Choroid plexus epithelial cell (primary cell): ENCODE measurements at regions not wholly inside any gene's neighbourhood (a gene's known extent, or its start where the extent isn't known, plus 50 kb on each side); places are given as distances from the start of the nearest gene placed in this dataset.

Experiments used
- DNase-seq: peaks from one replicate; pipeline ENCODE4 v3.0.0-alpha.2; 2010; ENCODE audit warnings: low read depth
- H3K4me3 ChIP-seq: 2 replicates; pipeline ENCODE4 v1.5.1; 2011; ENCODE audit warnings: low read depth, mild to moderate bottlenecking, control low read depth, low read length, moderate library complexity
- CTCF ChIP-seq: conservative IDR thresholded peaks from 2 replicates; pipeline ENCODE4 v1.5.1; 2011; ENCODE audit warnings: low read depth, mild to moderate bottlenecking, control low read depth, inconsistent platforms, low read length, moderate library complexity

GRCh38 chr14:58964598-58964928, 223.9 kb upstream of the DAAM1 start:
- DNase-seq, result no peak
- H3K4me3 ChIP-seq, result no peak overlapping the region
- TF ChIP-seq CTCF, result no peak

- no peak for DNase-seq
- TF ChIP-seq CTCF, result no peak
Measured at GRCh38 chr14:58965601-58966000, 222.9 kb upstream of the DAAM1 start.

GRCh38 chr14:58966997-58967396, 221.5 kb upstream of the DAAM1 start:
- no peak for TF ChIP-seq CTCF
- peak; percentile 20 for DNase-seq
- no peak overlapping the region for H3K4me3 ChIP-seq

More at GRCh38 chr14:58965601-58966000, 222.9 kb upstream of the DAAM1 start:
- H3K4me3 ChIP-seq, result no peak overlapping the region

- peak; percentile 79 for DNase-seq
- no peak overlapping the region for H3K4me3 ChIP-seq
- peak; percentile 13 for TF ChIP-seq CTCF
Measured at GRCh38 chr14:58969951-58970751, 218.3 kb upstream of the DAAM1 start.

GRCh38 chr14:58972233-58973017, 216.0 kb upstream of the DAAM1 start:
- H3K4me3 ChIP-seq, result no peak overlapping the region
- DNase-seq, result no peak
- TF ChIP-seq CTCF, result no peak

- TF ChIP-seq CTCF, result no peak
- no peak overlapping the region for H3K4me3 ChIP-seq
- DNase-seq, result peak; percentile 44
Measured at GRCh38 chr14:58977366-58977765, 211.1 kb upstream of the DAAM1 start.
